GM23338 (cell line): ENCODE measurements at regions not wholly inside any gene's neighbourhood (a gene's known extent, or its start where the extent isn't known, plus 50 kb on each side); places are given as distances from the start of the nearest gene placed in this dataset.

ENCODE experiments used
- EZH2 ChIP-seq: fragments of 200-600 bp; sonication (generic); IDR thresholded peaks from one replicate; pipeline ENCODE4 v1.8.0; 2017; ENCODE audit warnings: antibody characterized with exemption, mild to moderate bottlenecking, low read depth; ENCODE audit not compliant: unreplicated experiment
- EZH2phosphoT487 ChIP-seq: fragments of 200-600 bp; sonication (generic); IDR thresholded peaks from one replicate; pipeline ENCODE4 v1.8.1; 2018; ENCODE audit warnings: antibody characterized with exemption; ENCODE audit not compliant: unreplicated experiment
- JUNB ChIP-seq: IDR thresholded peaks from one replicate; pipeline ENCODE4 v1.6.1; 2016; ENCODE audit warnings: antibody characterized with exemption; ENCODE audit not compliant: unreplicated experiment
- POLR2AphosphoS5 ChIP-seq: IDR thresholded peaks from 2 replicates; pipeline ENCODE4 v1.6.1; 2016; ENCODE audit warnings: antibody characterized with exemption, low read depth
- TF ChIP-seq, protein P1 (sequence below), 2 experiments: fragments of 200-600 bp in 1 of 2; sonication (generic) in 1 of 2; conservative IDR thresholded peaks; 2 replicates each; pipeline versions ENCODE4 v1.5.1 to v1.6.1; 2016 to 2017; ENCODE audit warnings: antibody characterized with exemption in 2 of 2, low read depth in 2 of 2, mild to moderate bottlenecking in 2 of 2, moderate library complexity in 1 of 2

DNA sequence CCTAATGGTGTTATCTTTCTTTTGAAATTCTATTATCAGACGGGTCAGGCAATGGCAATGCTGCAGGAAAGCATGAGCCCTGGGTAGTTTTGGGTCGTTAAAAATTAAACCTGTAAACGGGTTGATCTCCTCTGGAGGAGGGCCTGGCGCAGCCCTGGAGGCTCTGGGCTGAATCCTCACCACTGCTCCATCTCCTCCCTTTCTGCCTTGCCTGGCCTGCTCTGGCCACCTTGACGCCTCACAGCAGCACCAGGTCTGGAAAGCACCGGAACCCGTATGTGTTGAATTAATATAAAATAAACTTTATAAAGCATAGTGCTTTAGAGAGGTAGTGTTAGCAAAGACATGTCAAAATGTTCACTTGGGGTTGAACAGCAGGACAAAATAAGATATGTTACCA, 316.1 kb downstream of the LNPK start:
- no peak for TF ChIP-seq EZH2
- TF ChIP-seq, protein P1, sequence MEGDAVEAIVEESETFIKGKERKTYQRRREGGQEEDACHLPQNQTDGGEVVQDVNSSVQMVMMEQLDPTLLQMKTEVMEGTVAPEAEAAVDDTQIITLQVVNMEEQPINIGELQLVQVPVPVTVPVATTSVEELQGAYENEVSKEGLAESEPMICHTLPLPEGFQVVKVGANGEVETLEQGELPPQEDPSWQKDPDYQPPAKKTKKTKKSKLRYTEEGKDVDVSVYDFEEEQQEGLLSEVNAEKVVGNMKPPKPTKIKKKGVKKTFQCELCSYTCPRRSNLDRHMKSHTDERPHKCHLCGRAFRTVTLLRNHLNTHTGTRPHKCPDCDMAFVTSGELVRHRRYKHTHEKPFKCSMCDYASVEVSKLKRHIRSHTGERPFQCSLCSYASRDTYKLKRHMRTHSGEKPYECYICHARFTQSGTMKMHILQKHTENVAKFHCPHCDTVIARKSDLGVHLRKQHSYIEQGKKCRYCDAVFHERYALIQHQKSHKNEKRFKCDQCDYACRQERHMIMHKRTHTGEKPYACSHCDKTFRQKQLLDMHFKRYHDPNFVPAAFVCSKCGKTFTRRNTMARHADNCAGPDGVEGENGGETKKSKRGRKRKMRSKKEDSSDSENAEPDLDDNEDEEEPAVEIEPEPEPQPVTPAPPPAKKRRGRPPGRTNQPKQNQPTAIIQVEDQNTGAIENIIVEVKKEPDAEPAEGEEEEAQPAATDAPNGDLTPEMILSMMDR (conservative IDR thresholded peaks at IDR 0.05; ENCODE audit: low read depth in 2 of 2) = no peak
- TF ChIP-seq JUNB = no peak
- TF ChIP-seq POLR2AphosphoS5 = no peak
- TF ChIP-seq EZH2phosphoT487 = no peak
